ENCODE measurements at regions not wholly inside any gene's neighbourhood (a gene's known extent, or its start where the extent isn't known, plus 50 kb on each side); places are given as distances from the start of the nearest gene placed in this dataset.

- TF ChIP-seq CTCF (IDR thresholded peaks at IDR 0.05; ENCODE audit: low read depth, low read length, missing control alignments) = no peak
- no peak overlapping the region for H3K4me3 ChIP-seq (ENCODE audit: low read depth, low read length)
- DNase-seq (ENCODE audit: low read depth) = no peak
Measured at GRCh38 chr6:92363111-92363510, 1056.2 kb downstream of the EPHA7 start.

- no peak for TF ChIP-seq CTCF (IDR thresholded peaks at IDR 0.05; ENCODE audit: low read depth, low read length, missing control alignments)
- DNase-seq (ENCODE audit: low read depth) = no peak
- no peak overlapping the region for H3K4me3 ChIP-seq (ENCODE audit: low read depth, low read length)
Measured at GRCh38 chr6:92362404-92362803, 1057.0 kb downstream of the EPHA7 start.

GRCh38 chr6:92361990-92362389 lies 1057.4 kb downstream of the EPHA7 start:
- DNase-seq (ENCODE audit: low read depth) = no peak
- H3K4me3 ChIP-seq (ENCODE audit: low read depth, low read length) = no peak overlapping the region
- no peak for TF ChIP-seq CTCF (IDR thresholded peaks at IDR 0.05; ENCODE audit: low read depth, low read length, missing control alignments)

GRCh38 chr6:92354270-92354829 lies 1065.0 kb downstream of the EPHA7 start:
- no peak overlapping the region for H3K4me3 ChIP-seq (ENCODE audit: low read depth, low read length)
- no peak for TF ChIP-seq CTCF (IDR thresholded peaks at IDR 0.05; ENCODE audit: low read depth, low read length, missing control alignments)
- no peak for DNase-seq (ENCODE audit: low read depth)

GRCh38 chr6:92352130-92352529 lies 1067.2 kb downstream of the EPHA7 start:
- no peak for TF ChIP-seq CTCF (IDR thresholded peaks at IDR 0.05; ENCODE audit: low read depth, low read length, missing control alignments)
- no peak for DNase-seq (ENCODE audit: low read depth)
- no peak overlapping the region for H3K4me3 ChIP-seq (ENCODE audit: low read depth, low read length)

GRCh38 chr6:92341201-92341600 lies 1078.2 kb downstream of the EPHA7 start:
- TF ChIP-seq CTCF (IDR thresholded peaks at IDR 0.05; ENCODE audit: low read depth, low read length, missing control alignments) = no peak
- H3K4me3 ChIP-seq (ENCODE audit: low read depth, low read length) = no peak overlapping the region
- DNase-seq (ENCODE audit: low read depth) = no peak

GRCh38 chr6:92339936-92340640 lies 1079.3 kb downstream of the EPHA7 start:
- no peak for DNase-seq (ENCODE audit: low read depth)
- H3K4me3 ChIP-seq (ENCODE audit: low read depth, low read length) = no peak overlapping the region
- TF ChIP-seq CTCF (IDR thresholded peaks at IDR 0.05; ENCODE audit: low read depth, low read length, missing control alignments) = no peak
